GM23248 (cell line): ENCODE measurements at regions not wholly inside any gene's neighbourhood (a gene's known extent, or its start where the extent isn't known, plus 50 kb on each side); places are given as distances from the start of the nearest gene placed in this dataset.

ENCODE experiments used
- DNase-seq: peaks from one replicate; pipeline ENCODE4 v3.0.0-alpha.2; 2015
- H2AFZ ChIP-seq: fragments of 200-600 bp; sonication (generic); 2 replicates; pipeline ENCODE4 v1.6.1; 2016; ENCODE audit warnings: antibody characterized with exemption
- H3F3A ChIP-seq: fragments of 200-600 bp; sonication (generic); 2 replicates; pipeline ENCODE4 v1.6.1; 2016; ENCODE audit warnings: mild to moderate bottlenecking, antibody characterized with exemption, mixed run types; ENCODE audit not compliant: insufficient read depth
- H3K27ac ChIP-seq: fragments of 200-600 bp; sonication (generic); 2 replicates; pipeline ENCODE4 v1.5.1; 2016; ENCODE audit warnings: mild to moderate bottlenecking
- H3K27me3 ChIP-seq: fragments of 200-600 bp; sonication (generic); replicated peaks from 2 replicates; pipeline ENCODE4 v1.6.1; 2016; ENCODE audit warnings: mild to moderate bottlenecking; ENCODE audit not compliant: insufficient read depth
- H3K36me3 ChIP-seq: fragments of 200-600 bp; sonication (generic); 2 replicates; pipeline ENCODE4 v1.6.1; 2016; ENCODE audit warnings: low read depth, mild to moderate bottlenecking
- H3K4me1 ChIP-seq: fragments of 200-600 bp; sonication (generic); 2 replicates; pipeline ENCODE4 v1.6.1; 2016; ENCODE audit warnings: mild to moderate bottlenecking; ENCODE audit not compliant: insufficient read depth
- H3K4me2 ChIP-seq: fragments of 200-600 bp; sonication (generic); one replicate; pipeline ENCODE4 v1.6.1; 2016; ENCODE audit warnings: mild to moderate bottlenecking; ENCODE audit not compliant: unreplicated experiment
- H3K4me3 ChIP-seq: fragments of 200-600 bp; sonication (generic); 2 replicates; pipeline ENCODE4 v1.5.1; 2016; ENCODE audit warnings: mild to moderate bottlenecking
- H3K79me2 ChIP-seq: fragments of 200-600 bp; sonication (generic); 2 replicates; pipeline ENCODE4 v1.6.1; 2016; ENCODE audit warnings: mild to moderate bottlenecking; ENCODE audit not compliant: insufficient read depth
- H3K9ac ChIP-seq: fragments of 200-600 bp; sonication (generic); 2 replicates; pipeline ENCODE4 v1.6.1; 2016; ENCODE audit warnings: mild to moderate bottlenecking
- H3K9me2 ChIP-seq: fragments of 200-600 bp; sonication (generic); 2 replicates; pipeline ENCODE4 v1.6.1; 2016; ENCODE audit warnings: mixed run types, mild to moderate bottlenecking, moderate library complexity; ENCODE audit not compliant: insufficient read depth
- H3K9me3 ChIP-seq: fragments of 200-600 bp; sonication (generic); one replicate; pipeline ENCODE4 v1.6.1; 2017; ENCODE audit warnings: low read depth
- H4K20me1 ChIP-seq: fragments of 200-600 bp; sonication (generic); 2 replicates; pipeline ENCODE4 v1.6.0; 2016; ENCODE audit not compliant: insufficient read depth
- EZH2 ChIP-seq: fragments of 200-600 bp; sonication (generic); IDR thresholded peaks from 2 replicates; pipeline ENCODE4 v1.6.1; 2018; ENCODE audit warnings: antibody characterized with exemption, mild to moderate bottlenecking; ENCODE audit not compliant: insufficient read depth, poor library complexity, severe bottlenecking
- EZH2phosphoT487 ChIP-seq: fragments of 200-600 bp; sonication (generic); IDR thresholded peaks from 2 replicates; pipeline ENCODE4 v1.6.1; 2018; ENCODE audit warnings: antibody characterized with exemption, moderate library complexity, mild to moderate bottlenecking, low read depth; ENCODE audit not compliant: insufficient read depth
- WGBS, 2 experiments: methylation state at CpG; one replicate each; pipeline ENCODE4 v1.1.6; 2015 to 2017; ENCODE audit warnings: low lambda C conversion rate in 2 of 2, low coverage in 1 of 2; ENCODE audit errors: missing lambda C conversion rate in 2 of 2; 5-methylcytosine and 5-hydroxymethylcytosine counted together
- in situ Hi-C: fragments of 300-500 bp; cut with MboI; formaldehyde crosslinking; loops from 2 replicates; pipeline ENCODE4 v1.15.0; 2020

DNA sequence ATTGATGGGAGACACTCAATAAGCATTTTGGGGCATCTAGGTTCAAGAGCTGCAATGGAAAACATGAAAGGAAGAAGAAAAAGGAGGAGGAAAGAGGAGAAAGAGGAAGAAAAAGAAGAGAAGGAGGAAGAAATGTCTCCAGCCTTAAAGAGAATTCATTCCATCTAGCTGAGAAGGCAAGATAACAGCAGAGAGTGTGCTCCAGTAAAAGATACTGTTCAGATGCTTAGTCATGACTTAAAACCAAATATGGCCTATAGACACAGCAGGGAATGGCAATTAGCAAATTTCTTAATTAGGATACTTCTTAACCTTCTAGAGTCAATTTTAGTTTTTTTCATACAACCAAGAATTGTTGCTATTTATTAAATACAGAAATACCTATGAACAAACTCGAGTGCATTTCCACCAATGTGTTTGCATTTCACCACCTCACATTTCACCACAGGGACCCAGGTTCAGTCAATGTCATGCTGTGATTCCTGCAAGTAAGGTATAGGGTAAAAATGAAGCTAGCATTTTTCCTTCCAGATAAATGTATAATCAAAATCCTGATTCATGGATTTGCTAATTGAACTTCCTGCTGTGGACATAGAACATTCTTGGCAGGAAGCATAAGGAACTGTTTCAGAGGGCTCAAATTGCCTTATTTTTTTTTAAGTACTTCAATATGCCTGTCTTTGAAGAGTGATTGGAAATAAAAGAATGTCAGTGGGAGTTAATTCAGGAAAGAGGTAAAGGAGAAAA lies 177.8 kb downstream of the RPS29 start:
- Histone ChIP-seq H3K79me2 (no peaks in the 10 kb centered on the region), H3K4me1 (no peaks in the 10 kb centered on the region), H3K9ac (no peak overlapping the region), H3F3A (0 out of 2 replicates have a peak, but pooled peaks cover 6% of the 10 kb centered on the region), H3K9me2 (no peaks in the 10 kb centered on the region), H3K4me2 (no peak overlapping the region), H2AFZ (no peak overlapping the region), H3K36me3 (no peaks in the 10 kb centered on the region), H4K20me1 (no peaks in the 10 kb centered on the region), H3K9me3 (no peaks in the 10 kb centered on the region), H3K27me3 (no peaks in the 10 kb centered on the region), H3K4me3 (no peak overlapping the region), H3K27ac (no peak overlapping the region)
- 44 to 52% methylated on average over 1 of the region's 1 CpG for WGBS, 2 experiments
- TF ChIP-seq EZH2 (no peak), EZH2phosphoT487 (no peak)
- no peak for DNase-seq
- in situ Hi-C loops: no loop called here

DNA sequence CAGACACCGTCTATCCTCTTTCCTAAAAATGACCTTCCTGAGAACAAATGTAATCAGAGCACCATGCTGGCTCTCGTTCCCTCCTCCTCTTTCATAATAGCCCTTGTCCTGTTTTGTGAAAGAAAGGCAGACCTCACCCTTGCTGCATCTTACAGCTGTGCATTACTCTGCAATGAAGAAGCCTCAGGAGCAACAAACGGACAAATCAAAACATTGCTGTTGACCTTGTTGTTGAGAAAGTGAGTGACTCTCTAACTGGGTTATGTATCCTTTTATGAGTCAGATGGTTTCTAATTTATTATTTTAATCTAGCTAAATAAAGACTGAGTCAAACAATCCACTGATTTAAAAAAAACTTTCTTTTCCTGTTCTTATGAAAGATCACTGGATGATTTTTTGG lies 180.9 kb downstream of the RPS29 start:
- no peak for TF ChIP-seq EZH2
- no peak for TF ChIP-seq EZH2phosphoT487
- no peak overlapping the region for H3K27ac ChIP-seq
- no peaks in the 10 kb centered on the region for H3K9me3 ChIP-seq
- H3K36me3 ChIP-seq: no peaks in the 10 kb centered on the region
- H3K79me2 ChIP-seq: no peaks in the 10 kb centered on the region
- no peaks in the 10 kb centered on the region for H3K27me3 ChIP-seq
- 2 to 3% methylated on average over 3 of the region's 3 CpGs for WGBS, 2 experiments
- H3K4me1 ChIP-seq: no peaks in the 10 kb centered on the region
- H3F3A ChIP-seq: 0 out of 2 replicates have a peak, but pooled peaks cover 6% of the 10 kb centered on the region
- in situ Hi-C loops: no loop called here
- no peaks in the 10 kb centered on the region for H4K20me1 ChIP-seq
- no peak overlapping the region for H2AFZ ChIP-seq
- H3K4me3 ChIP-seq: no peak overlapping the region
- no peak overlapping the region for H3K9ac ChIP-seq
- H3K9me2 ChIP-seq: no peaks in the 10 kb centered on the region
- no peak overlapping the region for H3K4me2 ChIP-seq
- peak; percentile 50 for DNase-seq

DNA sequence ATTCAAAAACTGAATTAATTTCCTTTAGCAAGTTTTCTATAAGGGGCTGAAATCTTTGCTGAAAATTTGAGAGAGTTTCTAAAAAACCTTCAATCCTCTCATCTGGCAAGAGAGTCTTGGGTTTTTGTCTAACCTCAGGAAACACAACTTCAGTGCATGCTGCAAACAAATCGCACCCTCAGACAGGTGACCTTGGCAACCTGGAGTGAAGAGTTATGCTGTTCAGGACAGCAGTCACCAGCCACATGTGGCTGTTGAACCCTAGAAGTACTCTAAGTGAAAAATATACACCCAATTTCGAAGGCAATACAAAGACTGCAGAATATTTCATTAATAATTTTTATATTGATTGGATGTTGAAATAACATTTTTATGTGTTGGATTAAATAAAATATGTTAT lies 184.8 kb downstream of the RPS29 start:
- WGBS, 2 experiments: 24 to 42% methylated on average over 2 of the region's 2 CpGs
- Histone ChIP-seq H3K36me3 (no peaks in the 10 kb centered on the region), H4K20me1 (no peaks in the 10 kb centered on the region), H3K4me1 (no peaks in the 10 kb centered on the region), H3K27ac (no peak overlapping the region), H2AFZ (no peak overlapping the region), H3K9ac (no peak overlapping the region), H3K79me2 (no peaks in the 10 kb centered on the region), H3K4me3 (no peak overlapping the region), H3K9me3 (no peaks in the 10 kb centered on the region), H3K27me3 (no peaks in the 10 kb centered on the region), H3K9me2 (no peaks in the 10 kb centered on the region), H3F3A (0 out of 2 replicates have a peak, but pooled peaks cover 6% of the 10 kb centered on the region), H3K4me2 (no peak overlapping the region)
- in situ Hi-C loops: no loop called here
- no peak for TF ChIP-seq EZH2
- TF ChIP-seq EZH2phosphoT487: no peak
- DNase-seq: no peak

DNA sequence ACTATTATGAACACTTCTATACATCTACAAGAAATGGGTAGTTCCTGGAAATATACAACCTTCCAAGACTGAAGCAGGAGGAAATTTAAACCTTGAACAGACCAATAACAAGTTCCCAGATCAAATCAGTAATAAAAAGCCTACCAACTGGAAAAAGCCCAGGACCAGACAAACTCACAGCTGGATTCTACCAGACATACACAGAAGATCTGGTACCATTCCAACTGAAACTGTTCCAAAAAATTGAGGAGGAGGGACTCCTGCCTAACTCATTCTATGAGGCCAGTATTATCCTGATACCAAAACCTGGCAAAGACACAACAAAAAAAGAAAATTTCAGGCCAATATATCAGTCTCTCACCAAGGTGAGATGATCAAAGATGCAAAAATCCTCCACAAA lies 189.4 kb downstream of the RPS29 start:
- Histone ChIP-seq H3K4me3 (no peak overlapping the region), H3F3A (no peaks in the 10 kb centered on the region), H3K36me3 (no peaks in the 10 kb centered on the region), H3K4me2 (no peak overlapping the region), H3K27ac (no peak overlapping the region), H3K4me1 (no peaks in the 10 kb centered on the region), H4K20me1 (no peaks in the 10 kb centered on the region), H3K9me3 (no peaks in the 10 kb centered on the region), H3K9ac (no peak overlapping the region), H2AFZ (no peak overlapping the region), H3K27me3 (no peaks in the 10 kb centered on the region), H3K79me2 (no peaks in the 10 kb centered on the region), H3K9me2 (no peaks in the 10 kb centered on the region)
- DNase-seq: no peak
- in situ Hi-C loops: no loop called here
- TF ChIP-seq EZH2 (no peak), EZH2phosphoT487 (no peak)
